Pancreas (tissue), 10 donors: ENCODE measurements at regions not wholly inside any gene's neighbourhood (a gene's known extent, or its start where the extent isn't known, plus 50 kb on each side); places are given as distances from the start of the nearest gene placed in this dataset.

Experiments
- ATAC-seq, 4 donors: fragments of 200-7000 bp; cut with Tn5 transposase; one replicate each; pipeline versions ENCODE4 v1.8.0 to v1.9.1; 2020; ENCODE audit warnings: mild to moderate bottlenecking in 4 of 4, moderate library complexity in 4 of 4
- DNase-seq, 6 donors: peaks; one replicate each; pipeline ENCODE4 v3.0.0-alpha.2; 2020
- FAIRE-seq: peaks from 2 replicates; lab custom pipeline; 2012; peaks lifted over from hg19 to GRCh38; lab: Jason Lieb, UNC
- H3K27ac ChIP-seq, 4 donors: fragments of 200-600 bp; sonication (generic); 1 replicate in 3 of 4; 2 replicates in 1 of 4; pipeline versions ENCODE4 v1.5.0 to v1.8.0; 2020
- H3K27me3 ChIP-seq, 4 donors: fragments of 200-600 bp; one replicate each; pipeline ENCODE4 v1.8.0; 2021
- H3K36me3 ChIP-seq, 3 donors: fragments of 200-600 bp; sonication (generic) in 1 of 3; one replicate each; pipeline versions ENCODE4 v1.5.0 to v1.8.0; 2020 to 2021
- H3K4me1 ChIP-seq, 3 donors: fragments of 200-600 bp; one replicate each; pipeline ENCODE4 v1.8.0; 2021
- H3K4me3 ChIP-seq, 4 donors: fragments of 200-600 bp; sonication (generic) in 2 of 4; one replicate each; pipeline versions ENCODE4 v1.5.0 to v1.8.0; 2020 to 2021
- H3K9me3 ChIP-seq, 4 donors: fragments of 200-600 bp; one replicate each; pipeline ENCODE4 v1.8.0; 2021
- WGBS, 2 donors: extraction: QIAGEN DNeasy Blood & Tissue Kit; methylation state at CpG; one replicate each; pipeline ENCODE4 v1.1.7; 2013; 5-methylcytosine and 5-hydroxymethylcytosine counted together
- intact Hi-C, 3 donors: fragments of 100-400 bp; cut with DNase I; formaldehyde crosslinking; loops; one replicate each; pipeline versions ENCODE4 v1.11.1 to v1.14.2; 2022
- TF ChIP-seq, protein P1 (sequence below), 4 donors: fragments of 200-600 bp; sonication (generic) in 3 of 4; IDR thresholded peaks; one replicate each; pipeline versions ENCODE4 v1.5.0 to v1.8.0; 2021; ENCODE audit warnings: antibody characterized with exemption in 4 of 4
- donor health status: healthy with polysubstance abuse.
- donor health status: DM: no; HTN: no; CAD: no; lungs with moderate emphysema.
- donor health status: DM: no; HTN: no; CAD: no.
- donor health status: control.
- donor health status: control.
- donor health status: Bipolar disorder and iron deficiency.
- donor health status: DM: yes; HTN: yes; CAD: no.
- donor health status: DM: no; HTN: no; CAD: no.
- donor health status: DM: no; HTN: no; CAD: no.
- donor health status: DM: yes; HTN: yes; CAD: no.

DNA sequence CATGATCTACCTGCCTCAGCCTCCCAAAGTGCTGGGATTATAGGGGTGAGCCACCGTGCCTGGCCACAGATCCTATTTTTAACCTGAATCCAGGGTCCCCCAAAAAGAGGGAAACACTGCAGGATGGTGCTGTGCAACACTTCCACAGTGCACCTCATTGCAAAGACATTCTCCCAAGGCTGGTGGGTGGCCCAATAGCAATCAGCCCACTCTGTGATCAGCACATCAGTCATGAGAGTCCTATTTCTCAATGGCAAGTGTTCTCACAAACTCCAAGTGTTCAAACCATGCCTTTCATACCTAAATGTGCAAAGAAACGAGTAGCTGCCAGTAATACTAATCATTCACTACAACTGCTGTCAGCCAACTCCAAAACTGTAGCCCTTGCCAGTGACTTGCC, 612.9 kb downstream of the CCER1 start:
- ATAC-seq (no peak), DNase-seq (no peak), FAIRE-seq (no peak)
- no peaks in the 10 kb centered on the region for H3K27me3 ChIP-seq
- intact Hi-C loops = no loop called here
- TF ChIP-seq, protein P1, sequence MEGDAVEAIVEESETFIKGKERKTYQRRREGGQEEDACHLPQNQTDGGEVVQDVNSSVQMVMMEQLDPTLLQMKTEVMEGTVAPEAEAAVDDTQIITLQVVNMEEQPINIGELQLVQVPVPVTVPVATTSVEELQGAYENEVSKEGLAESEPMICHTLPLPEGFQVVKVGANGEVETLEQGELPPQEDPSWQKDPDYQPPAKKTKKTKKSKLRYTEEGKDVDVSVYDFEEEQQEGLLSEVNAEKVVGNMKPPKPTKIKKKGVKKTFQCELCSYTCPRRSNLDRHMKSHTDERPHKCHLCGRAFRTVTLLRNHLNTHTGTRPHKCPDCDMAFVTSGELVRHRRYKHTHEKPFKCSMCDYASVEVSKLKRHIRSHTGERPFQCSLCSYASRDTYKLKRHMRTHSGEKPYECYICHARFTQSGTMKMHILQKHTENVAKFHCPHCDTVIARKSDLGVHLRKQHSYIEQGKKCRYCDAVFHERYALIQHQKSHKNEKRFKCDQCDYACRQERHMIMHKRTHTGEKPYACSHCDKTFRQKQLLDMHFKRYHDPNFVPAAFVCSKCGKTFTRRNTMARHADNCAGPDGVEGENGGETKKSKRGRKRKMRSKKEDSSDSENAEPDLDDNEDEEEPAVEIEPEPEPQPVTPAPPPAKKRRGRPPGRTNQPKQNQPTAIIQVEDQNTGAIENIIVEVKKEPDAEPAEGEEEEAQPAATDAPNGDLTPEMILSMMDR (IDR thresholded peaks at IDR 0.05) = no peak
- H3K27ac ChIP-seq = no peak overlapping the region
- 45 to 51% methylated on average over 2 of the region's 2 CpGs for WGBS, 2 donors
- H3K4me1 ChIP-seq = no peaks in the 10 kb centered on the region
- H3K36me3 ChIP-seq = no peaks in the 10 kb centered on the region
- H3K4me3 ChIP-seq = no peak overlapping the region
- H3K9me3 ChIP-seq = no peaks in the 10 kb centered on the region

DNA sequence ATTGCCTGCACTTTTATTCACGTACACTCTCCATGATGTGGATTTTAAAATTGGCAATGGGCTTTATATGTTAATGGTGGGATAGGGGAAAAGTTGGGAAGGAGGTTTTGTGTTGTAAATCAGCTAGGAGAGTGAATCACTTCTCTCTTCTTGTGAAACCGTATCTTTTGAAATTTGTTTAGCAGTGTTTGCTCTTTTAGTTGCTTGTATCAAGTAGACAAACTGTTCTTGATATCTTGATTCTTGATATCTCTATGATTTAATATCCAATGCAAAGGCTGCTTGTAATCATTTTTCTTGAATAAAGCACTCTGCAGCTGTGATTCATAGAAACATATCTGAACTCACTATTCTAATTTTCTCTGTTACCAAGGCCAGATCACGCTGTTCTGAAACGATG, 615.1 kb downstream of the CCER1 start:
- TF ChIP-seq, protein P1 (IDR thresholded peaks at IDR 0.05) = no peak
- Histone ChIP-seq H3K4me3 (no peak overlapping the region), H3K4me1 (no peaks in the 10 kb centered on the region), H3K27ac (no peak overlapping the region), H3K36me3 (no peaks in the 10 kb centered on the region), H3K27me3 (no peaks in the 10 kb centered on the region), H3K9me3 (no peaks in the 10 kb centered on the region)
- DNase-seq = no peak
- 67 to 72% methylated on average over 4 of the region's 4 CpGs for WGBS, 2 donors
- FAIRE-seq = no peak
- intact Hi-C loops = no loop called here
- ATAC-seq = no peak

DNA sequence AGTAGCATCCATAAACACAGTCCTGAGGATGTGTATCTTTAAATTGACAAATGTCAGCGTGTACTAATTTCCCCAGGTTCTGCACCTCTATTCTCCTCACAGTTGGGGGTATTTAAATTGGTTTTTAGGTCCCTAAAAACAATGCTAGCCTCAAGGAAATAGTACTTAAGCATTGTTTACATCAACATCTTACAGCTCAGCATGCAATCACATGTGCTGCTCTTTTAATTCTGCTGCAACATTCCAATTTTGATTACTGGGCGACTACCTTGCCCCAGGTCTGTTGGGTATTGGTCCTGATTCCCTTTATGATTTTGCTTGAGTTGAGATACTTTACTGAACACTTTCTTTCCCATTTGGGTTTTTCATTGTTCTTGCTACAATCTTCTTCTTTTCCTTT, 616.6 kb downstream of the CCER1 start:
- DNase-seq = no peak
- intact Hi-C loops = no loop called here
- WGBS, 2 donors = 64 to 68% methylated on average over 2 of the region's 2 CpGs
- no peaks in the 10 kb centered on the region for H3K9me3 ChIP-seq
- H3K27ac ChIP-seq = no peak overlapping the region
- ATAC-seq = no peak
- no peaks in the 10 kb centered on the region for H3K4me1 ChIP-seq
- H3K27me3 ChIP-seq = no peaks in the 10 kb centered on the region
- H3K4me3 ChIP-seq = no peak overlapping the region
- TF ChIP-seq, protein P1 (IDR thresholded peaks at IDR 0.05) = no peak
- no peaks in the 10 kb centered on the region for H3K36me3 ChIP-seq
- FAIRE-seq = no peak

DNA sequence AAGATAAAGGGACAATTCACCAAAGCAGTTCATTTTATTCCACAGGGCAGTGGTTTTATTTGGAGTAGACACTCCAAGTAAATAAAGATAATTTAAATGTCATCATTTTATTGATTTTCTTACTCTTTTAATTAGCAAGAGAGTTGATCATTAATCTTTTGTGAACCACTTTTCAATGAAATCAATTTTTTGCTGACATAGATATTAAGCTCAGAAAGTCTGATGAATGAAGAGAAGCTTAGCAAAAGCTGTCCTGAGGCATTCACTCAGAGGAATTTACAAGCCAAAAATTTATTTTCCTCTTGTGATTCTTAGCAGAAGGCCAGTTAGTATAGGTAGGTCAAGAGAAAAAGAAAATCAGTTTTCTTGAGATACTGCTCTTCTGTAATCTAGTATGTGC, 618.0 kb downstream of the CCER1 start:
- DNase-seq (no peak), FAIRE-seq (no peak), ATAC-seq (no peak)
- TF ChIP-seq, protein P1 (IDR thresholded peaks at IDR 0.05) = no peak
- Histone ChIP-seq H3K4me3 (no peak overlapping the region), H3K4me1 (no peaks in the 10 kb centered on the region), H3K9me3 (no peaks in the 10 kb centered on the region), H3K36me3 (no peaks in the 10 kb centered on the region), H3K27ac (no peak overlapping the region), H3K27me3 (no peaks in the 10 kb centered on the region)
- intact Hi-C loops = no loop called here

DNA sequence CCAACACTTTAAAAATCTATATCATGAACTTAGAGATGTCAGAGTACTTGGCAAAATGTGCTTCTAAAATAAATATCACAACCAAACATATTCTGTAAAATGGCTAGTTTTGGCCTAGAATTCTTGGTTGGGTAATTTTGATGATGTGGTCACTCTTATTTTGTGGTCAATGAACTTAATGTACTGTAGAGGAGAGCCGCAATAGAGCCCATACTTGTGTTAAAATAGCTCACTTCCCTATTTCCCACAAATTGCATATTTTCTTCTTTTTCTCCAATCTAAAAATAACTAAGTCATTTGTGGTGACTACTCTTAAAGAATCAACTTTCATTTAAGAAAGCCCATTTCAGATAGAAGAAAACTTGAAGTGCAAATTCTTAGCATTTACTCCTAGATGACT, 619.4 kb downstream of the CCER1 start:
- intact Hi-C loops = no loop called here
- no peak overlapping the region for H3K27ac ChIP-seq
- no peaks in the 10 kb centered on the region for H3K27me3 ChIP-seq
- 93 to 94% methylated on average over 1 of the region's 1 CpG for WGBS, 2 donors
- TF ChIP-seq, protein P1 (IDR thresholded peaks at IDR 0.05) = no peak
- H3K9me3 ChIP-seq = no peaks in the 10 kb centered on the region
- no peaks in the 10 kb centered on the region for H3K4me1 ChIP-seq
- no peaks in the 10 kb centered on the region for H3K36me3 ChIP-seq
- H3K4me3 ChIP-seq = no peak overlapping the region
- ATAC-seq (no peak), FAIRE-seq (no peak), DNase-seq (no peak)
